IMR-90 (cell line): ENCODE measurements at regions not wholly inside any gene's neighbourhood (a gene's known extent, or its start where the extent isn't known, plus 50 kb on each side); places are given as distances from the start of the nearest gene placed in this dataset.

Experiments used
- ATAC-seq: fragments of 200-7000 bp; cut with Tn5 transposase; 2 replicates; pipeline ENCODE4 v1.9.1; 2020; ENCODE audit warnings: low read depth, mild to moderate bottlenecking, moderate library complexity
- BruUV-seq: library from RNA; stranded (reverse); fragments of 400-500 nt; replicated peaks from 2 replicates; lab custom pipeline; 2021; lab: Mats Ljungman, UMichigan
- CTCF ChIA-PET: fragments of 300-600 bp; formaldehyde crosslinking; extraction: SDS; loops from one replicate; lab custom pipeline; 2021; ENCODE audit warnings: antibody characterized with exemption; lab: Yijun Ruan, JAX
- POLR2A ChIA-PET: fragments of 300-600 bp; sonication (Branson Sonifier 250); formaldehyde crosslinking; loops from one replicate; lab custom pipeline; 2022; ENCODE audit warnings: antibody characterized with exemption; ENCODE audit not compliant: unreplicated experiment; lab: Charles Lee
- DNase-seq: peaks from one replicate; pipeline ENCODE4 v3.0.0; 2013
- H2AFZ ChIP-seq: replicated peaks from 2 replicates; pipeline ENCODE3; 2013; ENCODE audit warnings: low read length, mild to moderate bottlenecking; ENCODE audit not compliant: poor library complexity
- H2AK5ac ChIP-seq: 2 replicates; pipeline ENCODE4 v1.6.1; 2013; ENCODE audit warnings: low read depth, low read length, inconsistent platforms
- H2AK9ac ChIP-seq: replicated peaks from 2 replicates; pipeline ENCODE3; 2013; ENCODE audit warnings: mild to moderate bottlenecking, low read depth, low read length, moderate library complexity; ENCODE audit not compliant: poor library complexity
- H2BK120ac ChIP-seq: 2 replicates; pipeline ENCODE4 v1.6.1; 2013; ENCODE audit warnings: low read depth, low read length, inconsistent platforms
- H2BK15ac ChIP-seq: 3 replicates; pipeline ENCODE4 v1.6.1; 2013; ENCODE audit warnings: low read depth, low read length, inconsistent platforms
- H2BK20ac ChIP-seq: 2 replicates; pipeline ENCODE4 v1.6.1; 2013; ENCODE audit warnings: low read depth, mild to moderate bottlenecking, inconsistent platforms, low read length, moderate library complexity
- H2BK5ac ChIP-seq: 2 replicates; pipeline ENCODE4 v1.6.1; 2013; ENCODE audit warnings: mild to moderate bottlenecking, low read depth, low read length, inconsistent platforms; ENCODE audit not compliant: poor library complexity, severe bottlenecking
- H3K14ac ChIP-seq: replicated peaks from 2 replicates; pipeline ENCODE4 v1.6.1; 2013; ENCODE audit warnings: low read depth, low read length, inconsistent platforms
- H3K18ac ChIP-seq: 2 replicates; pipeline ENCODE4 v1.6.1; 2013; ENCODE audit warnings: low read depth, low read length, control low read depth
- H3K23ac ChIP-seq: 2 replicates; pipeline ENCODE4 v1.6.1; 2013; ENCODE audit warnings: low read depth, low read length, inconsistent platforms
- H3K27ac ChIP-seq: 2 replicates; pipeline ENCODE4 v1.5.1; 2013; ENCODE audit warnings: mild to moderate bottlenecking, control low read depth, low read length; ENCODE audit not compliant: insufficient read depth
- H3K27me3 ChIP-seq: 2 replicates; pipeline ENCODE4 v1.6.1; 2013; ENCODE audit warnings: low read length; ENCODE audit not compliant: control insufficient read depth, insufficient read depth
- H3K36me3 ChIP-seq: 2 replicates; pipeline ENCODE4 v1.6.1; 2013; ENCODE audit warnings: low read length, mixed read lengths; ENCODE audit not compliant: control insufficient read depth, insufficient read depth
- H3K4ac ChIP-seq: 2 replicates; pipeline ENCODE4 v1.6.1; 2013; ENCODE audit warnings: low read depth, low read length, inconsistent platforms
- H3K4me1 ChIP-seq: 2 replicates; pipeline ENCODE4 v1.6.1; 2013; ENCODE audit warnings: low read length, mixed read lengths; ENCODE audit not compliant: control insufficient read depth, insufficient read depth
- H3K4me2 ChIP-seq: 2 replicates; pipeline ENCODE4 v1.6.1; 2013; ENCODE audit warnings: low read depth, mild to moderate bottlenecking, control low read depth, low read length, moderate library complexity
- H3K4me3 ChIP-seq: 2 replicates; pipeline ENCODE4 v1.5.1; 2013; ENCODE audit warnings: low read depth, mild to moderate bottlenecking, control low read depth, low read length, moderate library complexity; ENCODE audit not compliant: insufficient read depth
- H3K56ac ChIP-seq: 2 replicates; pipeline ENCODE4 v1.6.1; 2013; ENCODE audit warnings: low read length, inconsistent platforms; ENCODE audit not compliant: insufficient read depth; ENCODE audit errors: extremely low read depth
- H3K79me1 ChIP-seq, 2 experiments: 2 replicates each; pipeline ENCODE4 v1.6.1; 2013; ENCODE audit warnings: low read length in 2 of 2, inconsistent platforms in 1 of 2, low read depth in 1 of 2
- H3K9ac ChIP-seq: 2 replicates; pipeline ENCODE4 v1.6.1; 2013; ENCODE audit warnings: low read depth, low read length, control low read depth
- H3K9me1 ChIP-seq: 2 replicates; pipeline ENCODE4 v1.6.1; 2013; ENCODE audit warnings: low read length, inconsistent platforms; ENCODE audit not compliant: insufficient read depth
- H3K9me3 ChIP-seq: 2 replicates; pipeline ENCODE4 v1.6.1; 2013; ENCODE audit warnings: low read length; ENCODE audit not compliant: control insufficient read depth, insufficient read depth
- H4K20me1 ChIP-seq: 2 replicates; pipeline ENCODE4 v1.6.1; 2013; ENCODE audit warnings: low read length, inconsistent platforms; ENCODE audit not compliant: insufficient read depth
- H4K5ac ChIP-seq: 2 replicates; pipeline ENCODE4 v1.6.1; 2013; ENCODE audit warnings: mild to moderate bottlenecking, low read depth, low read length, control low read depth
- H4K8ac ChIP-seq, 2 experiments: 2 replicates each; pipeline ENCODE4 v1.6.1; 2013; ENCODE audit warnings: low read depth in 2 of 2, low read length in 2 of 2, control low read depth in 1 of 2, inconsistent platforms in 1 of 2
- H4K91ac ChIP-seq: 2 replicates; pipeline ENCODE4 v1.6.1; 2013; ENCODE audit warnings: low read depth, low read length, inconsistent platforms; ENCODE audit not compliant: insufficient read depth
- BHLHE40 ChIP-seq: fragments of 150-350 bp; IDR thresholded peaks from 2 replicates; pipeline ENCODE4 v1.6.1; 2016; ENCODE audit warnings: mild to moderate bottlenecking, low read depth, low read length
- CEBPB ChIP-seq: IDR thresholded peaks from 2 replicates; pipeline ENCODE4 v1.6.1; 2012; ENCODE audit warnings: low read depth, low read length, improper control_type of control experiment
- CHD1 ChIP-seq: IDR thresholded peaks from 2 replicates; pipeline ENCODE4 v1.6.1; 2012; ENCODE audit warnings: low read depth, low read length, improper control_type of control experiment
- CTCF ChIP-seq: conservative IDR thresholded peaks from 2 replicates; pipeline ENCODE4 v1.5.1; 2012; ENCODE audit warnings: mild to moderate bottlenecking, low read depth, low read length, improper control_type of control experiment
- ELK1 ChIP-seq: fragments of 150-350 bp; IDR thresholded peaks from 2 replicates; pipeline ENCODE4 v1.6.1; 2016; ENCODE audit warnings: low read depth, mild to moderate bottlenecking, low read length, moderate library complexity, borderline replicate concordance
- FOS ChIP-seq: fragments of 150-350 bp; IDR thresholded peaks from 2 replicates; pipeline ENCODE4 v1.6.1; 2016; ENCODE audit warnings: low read depth, low read length
- MAFK ChIP-seq: IDR thresholded peaks from 2 replicates; pipeline ENCODE4 v1.6.1; 2012; ENCODE audit warnings: low read depth, low read length, improper control_type of control experiment
- MAZ ChIP-seq: IDR thresholded peaks from 2 replicates; pipeline ENCODE4 v1.6.1; 2012; ENCODE audit warnings: low read depth, mild to moderate bottlenecking, low read length, improper control_type of control experiment, moderate library complexity, borderline replicate concordance
- MXI1 ChIP-seq: IDR thresholded peaks from 2 replicates; pipeline ENCODE4 v1.6.1; 2012; ENCODE audit warnings: low read depth, mild to moderate bottlenecking, low read length, moderate library complexity, borderline replicate concordance
- NFE2L2 ChIP-seq: fragments of 150-350 bp; IDR thresholded peaks from 2 replicates; pipeline ENCODE4 v1.6.1; 2016; ENCODE audit warnings: low read depth, mild to moderate bottlenecking, low read length
- POLR2A ChIP-seq: IDR thresholded peaks from 2 replicates; pipeline ENCODE4 v1.6.1; 2012; ENCODE audit warnings: mild to moderate bottlenecking, low read depth, low read length
- RAD21 ChIP-seq: IDR thresholded peaks from 2 replicates; pipeline ENCODE4 v1.6.1; 2012; ENCODE audit warnings: low read length, improper control_type of control experiment
- RCOR1 ChIP-seq: IDR thresholded peaks from 2 replicates; pipeline ENCODE4 v1.6.1; 2012; ENCODE audit warnings: mild to moderate bottlenecking, low read length, improper control_type of control experiment; ENCODE audit not compliant: insufficient replicate concordance
- RFX5 ChIP-seq: IDR thresholded peaks from 2 replicates; pipeline ENCODE4 v1.8.0; 2012; ENCODE audit warnings: low read depth, mild to moderate bottlenecking, low read length, moderate library complexity
- SMC3 ChIP-seq: fragments of 150-350 bp; IDR thresholded peaks from 2 replicates; pipeline ENCODE4 v1.6.1; 2016; ENCODE audit warnings: low read depth, mild to moderate bottlenecking, antibody characterized with exemption, low read length, moderate library complexity
- USF2 ChIP-seq: fragments of 150-350 bp; IDR thresholded peaks from 2 replicates; pipeline ENCODE4 v1.6.1; 2017; ENCODE audit warnings: mild to moderate bottlenecking, antibody characterized with exemption, low read length, low read depth
- WGBS, 2 experiments: methylation state at CpG; one replicate each; pipeline versions ENCODE4 v1.1.5 to v1.1.7; 2013; ENCODE audit warnings: missing lambda C conversion rate in 2 of 2; ENCODE audit not compliant: insufficient read length in 1 of 2; ENCODE audit errors: extremely low coverage in 2 of 2; 5-methylcytosine and 5-hydroxymethylcytosine counted together
- dilution Hi-C: fragments of 300-500 bp; cut with HindIII; formaldehyde crosslinking; loops from one replicate; pipeline ENCODE4 v1.14.3; 2018; ENCODE audit warnings: low sequenced_read_pairs; ENCODE audit not compliant: unreplicated experiment
- in situ Hi-C: fragments of 300-500 bp; cut with MboI; formaldehyde crosslinking; loops from 3 replicates; pipeline ENCODE4 v1.14.3; 2019; ENCODE audit warnings: low sequenced_read_pairs, inconsistent platforms, mixed read lengths
- intact Hi-C: fragments of 100-400 bp; cut with micrococcal nuclease; formaldehyde crosslinking; loops from 2 replicates; pipeline ENCODE4 v1.10.0; 2022

GRCh38 chr16:72241930-72242329 lies 70.0 kb upstream of the PMFBP1 start:
- Histone ChIP-seq H2BK20ac (peak overlapping the region; percentile 27; the same call in 1 of the 2 replicates), H3K4me1 (no peaks in the 10 kb centered on the region), H4K5ac (no peak overlapping the region), H4K20me1 (no peaks in the 10 kb centered on the region), H3K27me3 (no peaks in the 10 kb centered on the region), H2BK15ac (no peak overlapping the region), H3K18ac (no peak overlapping the region), H3K4me3 (no peak overlapping the region), H2BK5ac (no peak overlapping the region), H2AFZ (peak overlapping the region; percentile 73), H3K27ac (no peak overlapping the region), H3K14ac (no peak overlapping the region), H3K9me3 (no peaks in the 10 kb centered on the region), H3K79me1 (no peaks in the 10 kb centered on the region), H3K36me3 (no peaks in the 10 kb centered on the region), H2AK5ac (no peak overlapping the region), H3K4me2 (no peak overlapping the region), H2BK120ac (no peak overlapping the region), H3K56ac (no peak overlapping the region), H4K8ac (no peak overlapping the region), H3K9ac (no peak overlapping the region), H2AK9ac (no peak overlapping the region), H3K23ac (no peak overlapping the region), H3K4ac (no peak overlapping the region), H4K91ac (no peak overlapping the region), H3K9me1 (no peaks in the 10 kb centered on the region; the same call in 1 of the 2 replicates)
- ATAC-seq (peak; percentile 100), DNase-seq (peak; percentile 55)
- dilution Hi-C loops (loop anchor here (25.0 kb wide), 1 partner anchor 220 kb away; no protein-coding TSS in a partner anchor), intact Hi-C loops (loop anchor here (1.0 to 10.0 kb wide), 7 partner anchors 159 to 1793 kb away; no protein-coding TSS in a partner anchor), in situ Hi-C loops (loop anchor here (25.0 kb wide), 1 partner anchor 1645 kb away; no protein-coding TSS in a partner anchor)
- POLR2A ChIA-PET: no interaction called here
- no CpG with 5 or more reads among the region's 7 CpGs for WGBS, 2 experiments
- TF ChIP-seq BHLHE40 (no peak), NFE2L2 (no peak), MAFK (no peak), CEBPB (no peak), RFX5 (no peak), POLR2A (peak; percentile 55), CHD1 (no peak; the same call in 1 of the 2 replicates), RCOR1 (no peak), MXI1 (no peak), USF2 (no peak), ELK1 (no peak), CTCF (peak; percentile 92), FOS (no peak), MAZ (no peak), RAD21 (peak; percentile 95), SMC3 (peak; percentile 86)
- CTCF ChIA-PET: interaction anchor here (0.5 to 2.8 kb wide), 9 partner anchors 22 to 991 kb away, joined by 3 to 15 read pairs (median 3); no protein-coding TSS in a partner anchor
- no TSS peak for BruUV-seq
